ENCODE measurements at regions not wholly inside any gene's neighbourhood (a gene's known extent, or its start where the extent isn't known, plus 50 kb on each side); places are given as distances from the start of the nearest gene placed in this dataset.
A peak's percentile ranks its signal among the peaks of the same experiment; 100 is the strongest.

DNA sequence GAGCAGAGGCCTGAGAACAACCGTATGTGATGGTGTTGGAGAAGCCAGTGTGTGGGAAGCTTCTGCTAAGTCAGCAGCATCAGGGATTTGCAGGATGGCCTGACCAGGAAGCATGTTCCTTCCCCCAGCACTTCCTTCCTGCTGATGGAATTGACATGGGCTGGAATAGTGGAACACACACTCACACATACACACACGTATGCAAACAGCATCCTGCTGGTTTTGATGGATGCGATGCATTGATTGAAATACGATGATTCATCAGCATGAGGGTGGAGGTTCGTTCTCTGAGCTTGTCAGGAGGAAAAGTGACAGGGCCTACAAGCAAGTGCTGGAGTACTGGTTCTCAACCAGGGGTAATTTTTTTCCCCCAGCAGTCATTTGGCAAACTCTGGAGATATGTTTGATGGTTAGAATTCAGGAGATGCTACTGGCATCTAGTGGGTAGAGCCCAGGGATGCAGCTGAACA is 229.1 kb downstream of the NFATC2 start:
- TF ChIP-seq, protein P1, sequence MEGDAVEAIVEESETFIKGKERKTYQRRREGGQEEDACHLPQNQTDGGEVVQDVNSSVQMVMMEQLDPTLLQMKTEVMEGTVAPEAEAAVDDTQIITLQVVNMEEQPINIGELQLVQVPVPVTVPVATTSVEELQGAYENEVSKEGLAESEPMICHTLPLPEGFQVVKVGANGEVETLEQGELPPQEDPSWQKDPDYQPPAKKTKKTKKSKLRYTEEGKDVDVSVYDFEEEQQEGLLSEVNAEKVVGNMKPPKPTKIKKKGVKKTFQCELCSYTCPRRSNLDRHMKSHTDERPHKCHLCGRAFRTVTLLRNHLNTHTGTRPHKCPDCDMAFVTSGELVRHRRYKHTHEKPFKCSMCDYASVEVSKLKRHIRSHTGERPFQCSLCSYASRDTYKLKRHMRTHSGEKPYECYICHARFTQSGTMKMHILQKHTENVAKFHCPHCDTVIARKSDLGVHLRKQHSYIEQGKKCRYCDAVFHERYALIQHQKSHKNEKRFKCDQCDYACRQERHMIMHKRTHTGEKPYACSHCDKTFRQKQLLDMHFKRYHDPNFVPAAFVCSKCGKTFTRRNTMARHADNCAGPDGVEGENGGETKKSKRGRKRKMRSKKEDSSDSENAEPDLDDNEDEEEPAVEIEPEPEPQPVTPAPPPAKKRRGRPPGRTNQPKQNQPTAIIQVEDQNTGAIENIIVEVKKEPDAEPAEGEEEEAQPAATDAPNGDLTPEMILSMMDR (conservative IDR thresholded peaks at IDR 0.05), result 0 out of 2 replicates have a peak, but pooled peaks have one; percentile 22
- H3K27ac ChIP-seq, result peak overlapping the region; percentile 90

DNA sequence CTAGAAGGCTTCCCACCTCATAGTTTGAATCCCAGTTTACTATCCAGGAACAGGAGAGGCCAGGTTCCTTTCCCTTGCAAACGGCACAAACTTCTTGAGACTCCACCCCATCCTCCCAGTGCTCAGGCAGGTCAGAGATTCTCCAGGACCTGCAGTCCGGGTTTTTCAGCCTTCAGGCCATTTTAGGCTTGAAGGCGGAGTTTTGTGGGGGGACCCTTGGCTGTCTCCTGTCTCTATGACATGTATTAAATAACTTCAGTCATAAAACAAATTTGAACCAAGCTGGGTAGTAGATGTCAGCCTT is 230.1 kb downstream of the NFATC2 start:
- TF ChIP-seq, protein P1 (conservative IDR thresholded peaks at IDR 0.05), result no peak
- peak overlapping the region; percentile 90 for H3K27ac ChIP-seq

DNA sequence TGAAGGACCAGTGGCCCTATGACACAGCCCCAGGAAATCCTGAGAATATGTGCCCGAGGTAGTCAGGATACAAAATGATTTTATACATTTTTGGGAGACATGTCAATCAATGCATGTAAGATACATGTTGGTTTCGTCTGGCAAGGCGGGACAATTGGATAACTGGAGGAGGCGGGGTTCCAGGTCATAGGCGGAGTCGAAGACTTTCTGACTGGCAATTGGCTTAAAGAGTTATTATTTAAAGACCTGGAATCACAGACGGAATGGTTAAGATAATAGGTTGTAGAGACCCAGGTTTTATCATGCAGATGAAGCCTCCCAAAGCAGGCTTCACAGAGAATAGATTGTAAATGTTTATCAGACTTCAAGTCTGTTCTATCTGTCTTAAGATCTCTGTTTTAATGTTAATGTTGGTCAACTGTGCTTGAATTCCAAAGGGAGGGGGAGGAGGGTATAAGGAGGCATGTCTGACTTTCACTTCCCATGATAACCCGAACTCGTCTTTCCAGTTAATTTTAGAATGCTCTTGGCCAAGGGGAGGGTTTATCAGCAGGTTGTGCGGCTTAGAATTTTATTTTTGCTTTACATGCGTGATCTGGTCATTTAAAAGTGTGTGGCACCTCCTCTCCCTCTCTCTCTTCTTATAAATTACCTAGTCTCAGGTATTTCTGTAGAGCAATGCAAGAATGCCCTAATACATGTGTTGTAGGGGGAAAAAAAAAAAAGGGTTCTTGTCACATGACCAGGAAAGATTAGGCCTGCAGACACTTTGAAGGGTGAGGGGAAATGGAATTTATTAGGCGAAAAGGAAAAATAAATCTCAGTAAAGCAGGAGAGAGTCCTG is 230.7 kb downstream of the NFATC2 start:
- peak overlapping the region; percentile 90 for H3K27ac ChIP-seq
- TF ChIP-seq, protein P1 (conservative IDR thresholded peaks at IDR 0.05), result no peak

DNA sequence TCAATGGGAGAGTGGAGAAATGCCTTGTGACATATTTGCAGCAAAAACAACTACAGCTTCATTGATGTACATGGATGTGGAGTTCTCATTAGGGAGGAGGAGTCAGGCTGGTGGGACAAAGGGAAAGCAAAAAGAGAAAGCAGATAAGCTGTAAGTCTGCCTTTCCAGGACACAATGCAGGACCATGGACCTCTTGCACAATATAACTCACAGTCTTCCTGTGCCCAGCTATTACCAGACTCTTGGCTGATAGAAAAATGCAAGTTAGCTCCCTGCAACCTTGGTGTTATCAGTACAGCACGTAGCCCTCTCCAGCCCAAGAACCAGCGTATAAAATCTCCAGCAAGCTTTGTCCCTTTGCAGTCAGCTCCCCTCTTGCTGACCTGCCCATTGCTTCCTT is 232.3 kb downstream of the NFATC2 start:
- H3K27ac ChIP-seq, result no peak overlapping the region; the same call in 1 of the 2 replicates
- TF ChIP-seq, protein P1 (conservative IDR thresholded peaks at IDR 0.05), result no peak

- H3K27ac ChIP-seq, result no peak overlapping the region
Observed at GRCh38 chr20:51309128-51309527, 233.4 kb downstream of the NFATC2 start.

DNA sequence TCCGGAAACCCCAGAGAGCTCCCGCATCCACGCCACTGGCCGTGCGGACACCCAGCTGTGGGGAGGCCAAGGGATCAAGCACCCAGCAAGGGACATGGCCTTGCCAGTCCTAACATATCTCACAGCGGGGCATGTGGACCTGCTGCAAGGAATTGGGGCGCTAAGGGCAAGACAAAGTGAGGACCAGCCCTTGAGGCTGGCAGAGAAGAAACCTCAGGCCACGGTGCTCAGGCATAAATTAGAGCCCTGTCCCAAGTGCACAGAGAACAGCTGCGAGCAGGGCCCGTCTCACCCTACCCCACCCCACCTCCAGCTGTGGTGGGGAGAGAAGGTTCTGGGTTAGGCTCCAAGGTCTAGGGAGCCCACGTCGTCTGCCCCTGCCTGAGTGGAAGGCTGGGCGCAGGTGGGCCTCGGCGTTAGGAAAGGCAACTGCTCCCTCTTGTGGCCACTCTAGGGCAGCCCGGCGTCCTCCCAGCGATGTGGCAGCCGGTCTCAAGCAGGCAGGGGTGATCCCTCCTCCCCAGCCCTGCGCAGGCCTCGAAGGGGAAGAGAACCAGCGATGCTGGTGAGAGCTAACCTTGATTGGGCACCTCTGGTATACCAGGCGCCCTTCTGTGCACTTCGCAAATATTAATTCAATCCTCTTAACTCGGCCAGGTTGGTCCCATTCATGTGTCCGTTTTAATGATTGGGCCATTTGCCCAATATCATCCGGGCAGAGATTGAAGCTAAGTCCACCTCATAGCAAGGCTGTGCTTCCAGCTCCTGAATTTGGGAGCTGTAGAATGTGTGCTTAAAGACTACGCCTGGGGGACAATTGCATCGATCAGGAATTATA is 235.8 kb downstream of the NFATC2 start:
- H3K27ac ChIP-seq, result peak overlapping the region; percentile 25; the same call in 1 of the 2 replicates
- TF ChIP-seq, protein P1 (conservative IDR thresholded peaks at IDR 0.05), result peak; percentile 94

More at GRCh38 chr20:51309128-51309527, 233.4 kb downstream of the NFATC2 start:
- TF ChIP-seq, protein P1 (conservative IDR thresholded peaks at IDR 0.05), result no peak

- TF ChIP-seq, protein P1 (conservative IDR thresholded peaks at IDR 0.05), result no peak
- H3K27ac ChIP-seq, result no peak overlapping the region; the same call in 1 of the 2 replicates
Observed at GRCh38 chr20:51306081-51306480, 236.4 kb downstream of the NFATC2 start.

All from VCaP (cell line).